ENCODE measurements at regions not wholly inside any gene's neighbourhood (a gene's known extent, or its start where the extent isn't known, plus 50 kb on each side); places are given as distances from the start of the nearest gene placed in this dataset.

- DNase-seq (ENCODE audit: low spot score) (no peak), ATAC-seq (no peak)
- H3K4me3 Mint-ChIP-seq, result no peak overlapping the region
- CTCF ChIA-PET, result no interaction called here
- TF ChIP-seq SOX15 (CRISPR knock-in tag; IDR thresholded peaks at IDR 0.05), result no peak
- TF ChIP-seq ARID4B (CRISPR knock-in tag; IDR thresholded peaks at IDR 0.05; ENCODE audit: borderline replicate concordance), result no peak
- no peaks in the 10 kb centered on the region for H3K4me1 Mint-ChIP-seq
- H3K9me3 Mint-ChIP-seq, result peaks cover 6% of the 10 kb centered on the region; the same call in 1 of the 2 replicates
- POLR2A ChIA-PET, result no interaction called here
- no peaks in the 10 kb centered on the region for H3K36me3 Mint-ChIP-seq
- H3K27ac Mint-ChIP-seq, result no peak overlapping the region
- H3K27me3 Mint-ChIP-seq (ENCODE audit: low read depth), result no peaks in the 10 kb centered on the region
Observed at GRCh38 chr6:818196-818595, 125.3 kb upstream of the EXOC2 start.

GRCh38 chr6:816510-817084, 123.7 kb upstream of the EXOC2 start:
- no peak overlapping the region for H3K27ac Mint-ChIP-seq
- no peaks in the 10 kb centered on the region for H3K36me3 Mint-ChIP-seq
- TF ChIP-seq ESRRA (CRISPR knock-in tag; IDR thresholded peaks at IDR 0.05; ENCODE audit: borderline replicate concordance), result no peak
- TF ChIP-seq ZNF416 (CRISPR knock-in tag; IDR thresholded peaks at IDR 0.05), result no peak
- no peaks in the 10 kb centered on the region for H3K27me3 Mint-ChIP-seq (ENCODE audit: low read depth)
- ChIA-PET CTCF (no interaction called here), POLR2A (no interaction called here)
- ATAC-seq (peak; percentile 44), DNase-seq (ENCODE audit: low spot score) (no peak)
- H3K4me1 Mint-ChIP-seq, result no peaks in the 10 kb centered on the region
- no peaks in the 10 kb centered on the region for H3K9me3 Mint-ChIP-seq
- no peak overlapping the region for H3K4me3 Mint-ChIP-seq

- H3K4me3 Mint-ChIP-seq, result no peak overlapping the region
- no peaks in the 10 kb centered on the region for H3K27me3 Mint-ChIP-seq (ENCODE audit: low read depth)
- ATAC-seq, result 0 out of 2 replicates have a peak, but pooled peaks have one; percentile 39
- H3K36me3 Mint-ChIP-seq, result no peaks in the 10 kb centered on the region
- ChIA-PET POLR2A (no interaction called here), CTCF (interaction anchor here (0.7 to 1.6 kb wide), 5 partner anchors 20 to 609 kb away, joined by 3 to 7 read pairs (median 3); no protein-coding TSS in a partner anchor)
- H3K4me1 Mint-ChIP-seq, result no peaks in the 10 kb centered on the region
- no peak overlapping the region for H3K27ac Mint-ChIP-seq
- peak; percentile 31 for DNase-seq (ENCODE audit: low spot score)
- H3K9me3 Mint-ChIP-seq, result no peaks in the 10 kb centered on the region
- no peak for TF ChIP-seq ZNF121 (CRISPR knock-in tag; IDR thresholded peaks at IDR 0.05)
- TF ChIP-seq EMX1 (CRISPR knock-in tag; IDR thresholded peaks at IDR 0.05), result no peak
- no peak for TF ChIP-seq GTF2I (CRISPR knock-in tag; conservative IDR thresholded peaks at IDR 0.05)
- no peak for TF ChIP-seq IRF2 (CRISPR knock-in tag; IDR thresholded peaks at IDR 0.05; ENCODE audit: borderline replicate concordance, low read depth)
- TF ChIP-seq USF2 (CRISPR knock-in tag; IDR thresholded peaks at IDR 0.05), result no peak
- no peak for TF ChIP-seq SMAD4 (CRISPR knock-in tag; IDR thresholded peaks at IDR 0.05)
- TF ChIP-seq JUN (CRISPR knock-in tag; IDR thresholded peaks at IDR 0.05), result no peak
- TF ChIP-seq USF1 (CRISPR knock-in tag; IDR thresholded peaks at IDR 0.05), result no peak
- TF ChIP-seq ATF2 (CRISPR knock-in tag; IDR thresholded peaks at IDR 0.05; ENCODE audit: borderline replicate concordance, low read depth), result no peak
- no peak for TF ChIP-seq ZNF219 (CRISPR knock-in tag; IDR thresholded peaks at IDR 0.05; ENCODE audit: borderline replicate concordance)
- no peak for TF ChIP-seq FOXK1 (CRISPR knock-in tag; IDR thresholded peaks at IDR 0.05)
- no peak for TF ChIP-seq CDX4 (CRISPR knock-in tag; IDR thresholded peaks at IDR 0.05; ENCODE audit: borderline replicate concordance)
- no peak for TF ChIP-seq SOX15 (CRISPR knock-in tag; IDR thresholded peaks at IDR 0.05)
- TF ChIP-seq ZNF423 (CRISPR knock-in tag; IDR thresholded peaks at IDR 0.05), result no peak
- no peak for TF ChIP-seq NFE2L1 (CRISPR knock-in tag; IDR thresholded peaks at IDR 0.05)
- TF ChIP-seq RORB (CRISPR knock-in tag; IDR thresholded peaks at IDR 0.05), result no peak
Observed at GRCh38 chr6:815348-815738, 122.4 kb upstream of the EXOC2 start.
